ENCODE measurements at regions not wholly inside any gene's neighbourhood (a gene's known extent, or its start where the extent isn't known, plus 50 kb on each side); places are given as distances from the start of the nearest gene placed in this dataset.

- Histone ChIP-seq H3K4me3 (IDR thresholded peaks at IDR 0.05; ENCODE audit: insufficient read depth, low read depth, low read length) (no peak overlapping the region), H3K27ac (no peak overlapping the region), H2AFZ (ENCODE audit: low read depth) (no peak overlapping the region), H3K4me2 (no peak overlapping the region), H3K4me1 (ENCODE audit: low read depth, poor library complexity, severe bottlenecking) (peaks cover 3% of the 10 kb centered on the region), H3K27me3 (ENCODE audit: insufficient read depth, low read depth) (no peaks in the 10 kb centered on the region), H3K79me2 (ENCODE audit: insufficient read depth, low read depth) (no peaks in the 10 kb centered on the region), H4K20me1 (ENCODE audit: insufficient read depth) (no peaks in the 10 kb centered on the region), H3K36me3 (ENCODE audit: insufficient read depth) (no peaks in the 10 kb centered on the region), H3K9ac (no peak overlapping the region)
- no peak for TF ChIP-seq CTCF (conservative IDR thresholded peaks at IDR 0.05; ENCODE audit: low read depth, low read length)
Observed at GRCh38 chr2:7102826-7103225, 185.6 kb downstream of the RNF144A start.

- no peak overlapping the region for H3K9ac ChIP-seq
- no peak for TF ChIP-seq CTCF (conservative IDR thresholded peaks at IDR 0.05; ENCODE audit: low read depth, low read length)
- no peak overlapping the region for H3K4me2 ChIP-seq
- H2AFZ ChIP-seq (ENCODE audit: low read depth): no peak overlapping the region
- H3K27ac ChIP-seq: no peak overlapping the region
- no peaks in the 10 kb centered on the region for H3K79me2 ChIP-seq (ENCODE audit: insufficient read depth, low read depth)
- no peaks in the 10 kb centered on the region for H3K4me1 ChIP-seq (ENCODE audit: low read depth, poor library complexity, severe bottlenecking)
- no peaks in the 10 kb centered on the region for H3K27me3 ChIP-seq (ENCODE audit: insufficient read depth, low read depth)
- H3K36me3 ChIP-seq (ENCODE audit: insufficient read depth): no peaks in the 10 kb centered on the region; the same call in 1 of the 2 replicates
- no peaks in the 10 kb centered on the region for H4K20me1 ChIP-seq (ENCODE audit: insufficient read depth)
- no peak overlapping the region for H3K4me3 ChIP-seq (IDR thresholded peaks at IDR 0.05; ENCODE audit: insufficient read depth, low read depth, low read length)
Observed at GRCh38 chr2:7108792-7109532, 191.8 kb downstream of the RNF144A start.

GRCh38 chr2:7109533-7109885 is 192.3 kb downstream of the RNF144A start:
- Histone ChIP-seq H3K4me1 (ENCODE audit: low read depth, poor library complexity, severe bottlenecking) (no peaks in the 10 kb centered on the region), H4K20me1 (ENCODE audit: insufficient read depth) (no peaks in the 10 kb centered on the region), H3K27ac (no peak overlapping the region), H3K9ac (no peak overlapping the region), H2AFZ (ENCODE audit: low read depth) (no peak overlapping the region), H3K27me3 (ENCODE audit: insufficient read depth, low read depth) (no peaks in the 10 kb centered on the region), H3K4me3 (IDR thresholded peaks at IDR 0.05; ENCODE audit: insufficient read depth, low read depth, low read length) (no peak overlapping the region), H3K79me2 (ENCODE audit: insufficient read depth, low read depth) (no peaks in the 10 kb centered on the region), H3K36me3 (ENCODE audit: insufficient read depth) (no peaks in the 10 kb centered on the region; the same call in 1 of the 2 replicates), H3K4me2 (no peak overlapping the region)
- TF ChIP-seq CTCF (conservative IDR thresholded peaks at IDR 0.05; ENCODE audit: low read depth, low read length): no peak

- Histone ChIP-seq H4K20me1 (ENCODE audit: insufficient read depth) (no peaks in the 10 kb centered on the region), H3K27me3 (ENCODE audit: insufficient read depth, low read depth) (no peaks in the 10 kb centered on the region), H3K79me2 (ENCODE audit: insufficient read depth, low read depth) (no peaks in the 10 kb centered on the region), H3K9ac (no peak overlapping the region), H3K4me3 (IDR thresholded peaks at IDR 0.05; ENCODE audit: insufficient read depth, low read depth, low read length) (no peak overlapping the region), H2AFZ (ENCODE audit: low read depth) (no peak overlapping the region; the same call in 1 of the 2 replicates), H3K36me3 (ENCODE audit: insufficient read depth) (no peaks in the 10 kb centered on the region; the same call in 1 of the 2 replicates), H3K27ac (no peak overlapping the region), H3K4me2 (no peak overlapping the region), H3K4me1 (ENCODE audit: low read depth, poor library complexity, severe bottlenecking) (no peaks in the 10 kb centered on the region)
- no peak for TF ChIP-seq CTCF (conservative IDR thresholded peaks at IDR 0.05; ENCODE audit: low read depth, low read length)
Observed at GRCh38 chr2:7111626-7112025, 194.4 kb downstream of the RNF144A start.

Measured in KMS-11 (cell line).